Fibroblast of lung (primary cell): ENCODE measurements at regions not wholly inside any gene's neighbourhood (a gene's known extent, or its start where the extent isn't known, plus 50 kb on each side); places are given as distances from the start of the nearest gene placed in this dataset.

Experiments used
- CTCF ChIP-seq, 2 donors: IDR thresholded peaks in 1 of 2; conservative IDR thresholded peaks in 1 of 2; 1 replicate in 1 of 2; 2 replicates in 1 of 2; pipeline ENCODE4 v1.5.1; 2011 to 2012; ENCODE audit warnings: low read length in 2 of 2, control low read depth in 1 of 2, inconsistent platforms in 1 of 2, low read depth in 1 of 2, mild to moderate bottlenecking in 1 of 2
- EZH2 ChIP-seq: IDR thresholded peaks from 2 replicates; pipeline ENCODE4 v1.5.1; 2012; ENCODE audit warnings: low read length, control low read depth, mild to moderate bottlenecking; ENCODE audit errors: missing control alignments

GRCh38 chr18:41655074-41655473 is 300.0 kb upstream of the PIK3C3 start:
- no peak for TF ChIP-seq CTCF (conservative IDR thresholded peaks at IDR 0.05 in 1 of 2, IDR thresholded peaks at IDR 0.05 in 1 of 2; ENCODE audit: low read depth in 1 of 2, low read length in 2 of 2)
- TF ChIP-seq EZH2: no peak
